GDM1 (cell line): ENCODE measurements at regions not wholly inside any gene's neighbourhood (a gene's known extent, or its start where the extent isn't known, plus 50 kb on each side); places are given as distances from the start of the nearest gene placed in this dataset.
"Not testable (repeated sequence)": the region's sequence is repeated elsewhere in the genome, so short reads cannot be mapped to it uniquely, and the experiment has no call there.

Source experiments
- DNase-seq: peaks from one replicate; lab custom pipeline; 2025; lab: John Stamatoyannopoulos, UW

DNA sequence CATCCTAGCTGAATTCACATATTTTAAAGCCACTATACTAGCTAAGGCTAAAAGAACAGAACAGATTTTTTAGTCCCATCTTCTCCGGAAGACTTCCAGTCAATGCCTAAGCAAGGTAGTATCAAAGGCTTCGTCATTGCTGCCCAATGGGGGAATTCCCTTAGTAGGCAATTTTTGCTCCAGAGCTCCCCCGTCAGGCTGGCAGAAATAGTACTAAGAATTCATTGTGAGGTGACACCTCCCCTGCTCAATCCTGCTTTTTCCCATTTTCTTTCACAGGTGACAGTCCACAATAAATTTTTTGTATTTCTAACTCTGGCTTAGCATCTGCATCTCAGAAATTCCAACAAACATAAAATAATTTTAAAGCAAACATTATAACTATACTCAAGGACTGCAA is 52.8 kb upstream of the SRSF6 start:
- no peak for DNase-seq

GRCh38 chr20:43400882-43401281 is 56.8 kb upstream of the SRSF6 start:
- not testable (repeated sequence) for DNase-seq

DNA sequence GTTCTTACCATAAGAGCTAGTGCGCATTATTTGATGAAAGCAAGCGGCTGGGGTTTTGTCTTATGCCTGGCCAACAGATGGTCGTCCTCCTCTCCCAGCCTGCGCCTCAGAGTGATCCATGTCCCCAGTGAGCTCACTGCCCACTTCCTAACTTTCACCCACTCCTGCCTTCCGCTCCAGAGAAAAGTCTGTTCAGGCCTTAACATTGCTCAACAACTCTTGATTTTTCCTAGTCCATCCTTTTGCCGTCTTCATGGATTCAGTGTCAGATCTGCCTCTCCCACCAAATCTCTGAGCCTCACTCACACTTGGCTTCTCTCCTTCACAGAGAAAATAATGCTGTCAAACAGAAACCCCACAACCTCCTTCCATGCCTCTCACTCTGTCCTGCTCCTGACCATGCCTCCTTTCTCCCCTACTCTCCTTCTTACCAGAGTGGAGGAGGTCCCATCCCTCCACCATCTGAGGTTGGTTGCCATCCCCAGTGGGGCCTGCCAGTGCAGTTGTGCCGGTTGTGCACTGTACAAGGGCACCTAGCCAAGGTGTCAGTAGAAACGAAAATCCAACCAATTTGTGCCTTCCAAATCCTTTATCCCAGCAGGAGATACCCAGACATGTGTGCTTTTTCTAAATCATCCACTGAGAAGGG is 58.9 kb upstream of the SRSF6 start:
- DNase-seq = no peak

DNA sequence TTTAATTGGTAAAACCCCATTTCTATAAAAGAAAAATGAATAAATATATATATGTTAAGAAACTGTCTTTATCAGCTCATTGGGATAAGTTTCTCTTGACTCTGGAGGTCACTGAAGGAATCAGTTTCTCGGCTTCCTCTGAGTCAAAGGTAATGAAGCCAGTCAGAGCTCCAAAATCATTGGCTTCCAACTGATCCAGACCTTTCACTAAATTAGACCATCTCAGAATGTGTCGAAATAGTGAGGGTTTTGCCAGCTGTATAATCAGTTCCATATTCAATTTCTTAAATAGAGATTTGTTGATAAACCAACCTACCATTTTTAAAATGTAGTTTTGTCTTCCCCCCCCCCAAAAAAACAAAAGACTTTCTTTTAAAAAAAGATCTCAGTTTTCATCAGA is 60.5 kb upstream of the SRSF6 start:
- no peak for DNase-seq

- DNase-seq = no peak
Measured at GRCh38 chr20:43393052-43393451, 64.6 kb upstream of the SRSF6 start.

DNA sequence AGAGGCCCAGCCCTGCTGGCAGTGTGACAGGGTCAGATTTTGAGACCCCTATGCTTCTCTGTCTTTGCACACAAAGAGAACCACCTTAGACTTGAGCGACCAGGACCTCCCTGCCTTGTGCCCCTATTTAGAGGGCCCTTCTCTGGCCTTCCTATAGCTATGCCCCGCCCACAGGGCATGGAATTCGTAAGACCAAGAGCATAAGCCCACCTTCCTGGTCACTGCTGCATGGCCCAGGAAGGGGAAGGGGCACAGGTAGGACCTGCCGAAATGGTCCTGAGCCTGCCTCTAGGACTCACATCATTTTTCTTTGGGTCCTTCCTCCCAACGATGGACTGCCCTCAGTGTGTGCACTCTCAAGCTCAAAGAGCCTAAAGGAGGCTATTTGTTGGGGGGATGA is 65.1 kb upstream of the SRSF6 start:
- DNase-seq = no peak

DNA sequence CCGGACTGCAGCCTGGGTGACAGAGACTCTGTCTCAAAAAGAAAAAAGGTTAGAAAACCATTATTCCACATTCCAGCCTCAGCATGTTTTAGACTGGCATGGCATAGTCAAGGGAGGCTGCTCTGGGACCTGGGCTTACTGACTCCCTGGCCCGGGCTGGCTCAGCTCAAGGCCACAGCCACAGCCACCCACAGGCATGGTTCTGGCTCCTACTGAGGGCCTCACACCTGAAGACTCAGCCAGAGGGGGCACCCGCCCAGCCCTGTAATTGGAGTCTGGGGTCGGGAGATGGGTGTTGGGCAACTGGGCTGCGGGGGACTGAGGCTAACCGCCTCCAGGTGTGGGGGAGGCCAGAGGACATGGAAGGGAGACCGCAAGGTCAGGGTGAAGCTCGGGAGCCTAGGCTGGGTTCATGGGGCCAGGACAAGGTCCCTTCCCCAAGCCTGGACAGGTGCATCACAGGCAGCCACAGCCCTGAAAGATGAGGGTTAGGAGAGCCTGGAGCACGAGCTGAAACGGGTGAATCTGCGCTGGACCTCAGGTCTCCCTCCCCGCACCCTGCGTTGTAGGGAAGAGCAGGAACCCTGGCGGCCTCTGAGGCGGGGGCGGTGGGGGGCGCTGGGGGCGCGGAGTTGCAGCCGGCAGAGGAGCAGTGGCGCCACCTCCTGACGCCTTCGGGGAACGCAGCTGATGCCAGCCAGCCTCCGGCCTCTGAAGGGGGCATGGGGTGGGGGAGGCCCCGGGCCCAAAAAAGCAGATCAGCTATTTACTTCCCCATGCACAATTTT is 67.7 kb upstream of the SRSF6 start:
- no peak for DNase-seq

- no peak for DNase-seq
Measured at GRCh38 chr20:43389211-43389610, 68.5 kb upstream of the SRSF6 start.

DNA sequence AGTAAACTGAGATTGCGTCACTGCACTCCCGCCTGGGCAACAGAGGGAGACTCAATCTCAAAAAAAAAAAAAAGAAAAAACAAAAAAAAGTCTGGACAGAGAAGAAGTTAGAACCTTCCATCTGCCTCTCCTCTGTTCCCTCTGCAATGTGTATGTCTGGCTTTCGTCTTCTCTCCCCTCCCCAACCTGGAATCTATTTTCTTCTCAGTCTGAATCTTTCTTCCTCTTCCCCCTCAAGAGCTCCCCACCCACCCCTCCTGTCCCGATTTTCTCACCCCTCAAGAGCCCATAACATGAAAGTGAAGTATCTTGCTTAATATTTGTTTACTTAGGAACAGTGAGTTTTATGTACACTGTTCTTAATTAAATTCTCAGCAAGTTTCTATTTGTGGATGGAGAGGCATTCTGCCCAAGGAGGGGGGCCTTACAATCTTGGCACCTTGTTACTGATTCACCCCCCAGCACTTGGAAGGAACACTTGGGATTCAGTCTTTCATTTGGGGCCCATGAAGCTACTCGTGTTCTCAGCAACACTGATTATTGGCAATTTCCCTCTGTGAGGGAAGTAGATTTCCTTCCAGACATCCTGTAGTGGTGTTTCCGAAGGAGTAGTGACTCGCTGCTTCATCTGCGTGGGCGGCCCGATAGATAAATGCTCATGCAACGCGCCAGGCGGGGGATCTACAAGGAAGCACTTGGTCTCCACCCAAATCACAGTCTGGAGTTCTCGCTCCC is 69.3 kb upstream of the SRSF6 start:
- no peak for DNase-seq

DNA sequence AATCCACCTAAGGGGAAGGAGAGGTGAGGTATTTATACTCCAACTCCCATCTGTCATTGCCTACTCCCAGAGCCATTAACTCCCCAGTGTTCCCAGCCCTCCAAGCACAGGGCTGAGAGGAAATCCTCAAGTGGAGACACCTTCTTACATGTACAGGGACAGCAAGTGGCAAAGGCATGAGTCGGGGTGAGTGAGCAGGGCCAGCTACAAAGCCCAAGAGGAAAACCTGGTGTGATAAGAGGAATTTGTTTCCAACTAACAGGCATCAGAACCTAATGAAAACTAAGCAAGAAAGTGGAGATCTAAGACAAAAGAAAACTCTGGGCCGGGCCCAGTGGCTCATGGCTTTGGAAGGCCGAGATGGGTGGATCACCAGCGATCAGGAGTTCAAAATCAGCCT is 70.0 kb upstream of the SRSF6 start:
- no peak for DNase-seq

- no peak for DNase-seq
Measured at GRCh38 chr20:43386878-43387277, 70.8 kb upstream of the SRSF6 start.

GRCh38 chr20:43385914-43386313 is 71.8 kb upstream of the SRSF6 start:
- DNase-seq = no peak

- DNase-seq = no peak
Measured at GRCh38 chr20:43384101-43384940, 73.4 kb upstream of the SRSF6 start.

DNA sequence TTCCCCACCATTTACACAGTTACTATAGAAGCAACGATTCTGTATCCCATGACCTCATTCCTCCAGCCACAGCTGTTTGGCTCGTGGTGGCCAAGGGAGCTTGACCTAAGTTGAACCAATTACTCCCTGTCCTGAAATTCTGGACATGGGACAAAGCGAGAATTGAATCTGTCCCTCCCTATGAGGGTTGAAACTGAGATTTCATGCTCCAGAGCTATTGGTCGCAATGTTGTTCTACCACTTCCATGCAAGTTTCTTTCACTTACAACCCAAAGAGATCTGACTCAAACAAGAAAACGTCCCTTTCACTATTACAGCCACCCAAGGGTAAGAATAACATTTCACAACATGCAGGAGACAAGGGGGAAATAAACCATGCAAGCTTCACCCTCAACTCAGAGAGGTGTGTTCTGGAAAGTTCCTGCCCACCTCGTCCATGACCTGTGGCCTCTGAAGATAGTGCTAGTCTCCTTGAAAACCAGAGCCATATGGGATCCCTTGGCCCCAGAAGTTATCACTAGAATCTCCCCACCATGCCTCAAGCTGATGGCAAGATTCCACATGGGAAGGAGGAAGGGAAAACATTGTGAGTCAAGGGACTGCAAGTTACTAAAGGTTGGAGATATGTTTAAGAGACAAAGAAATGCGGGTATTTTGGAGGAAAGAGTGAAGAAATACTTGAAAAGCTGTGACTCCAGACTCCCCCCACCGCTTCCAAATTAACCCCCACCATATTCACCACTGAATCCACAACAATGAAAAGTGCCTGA is 74.5 kb upstream of the SRSF6 start:
- DNase-seq = no peak

DNA sequence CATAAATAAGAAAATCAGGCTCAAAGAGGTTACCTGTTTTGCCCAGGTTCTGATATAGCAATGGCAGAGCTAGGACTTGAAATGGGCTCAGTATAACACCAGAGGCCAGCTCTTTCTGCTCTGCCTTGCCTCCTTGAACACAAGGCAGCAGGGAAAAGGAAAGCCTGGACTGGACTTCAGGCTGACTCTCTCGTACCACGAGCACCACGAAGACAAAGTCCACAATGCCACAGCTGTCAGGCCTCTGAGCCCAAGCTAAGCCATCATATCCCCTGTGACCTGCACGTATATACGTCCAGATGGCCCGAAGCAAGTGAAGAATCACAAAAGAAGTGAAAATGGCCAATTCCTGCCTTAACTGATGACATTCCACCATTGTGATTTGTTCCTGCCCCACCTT is 75.6 kb upstream of the SRSF6 start:
- DNase-seq = not testable (repeated sequence)

- not testable (repeated sequence) for DNase-seq
Measured at GRCh38 chr20:43381533-43381932, 76.2 kb upstream of the SRSF6 start.

- no peak for DNase-seq
Measured at GRCh38 chr20:43379239-43379917, 78.3 kb upstream of the SRSF6 start.

- no peak for DNase-seq
Measured at GRCh38 chr20:43376831-43377230, 80.9 kb upstream of the SRSF6 start.

DNA sequence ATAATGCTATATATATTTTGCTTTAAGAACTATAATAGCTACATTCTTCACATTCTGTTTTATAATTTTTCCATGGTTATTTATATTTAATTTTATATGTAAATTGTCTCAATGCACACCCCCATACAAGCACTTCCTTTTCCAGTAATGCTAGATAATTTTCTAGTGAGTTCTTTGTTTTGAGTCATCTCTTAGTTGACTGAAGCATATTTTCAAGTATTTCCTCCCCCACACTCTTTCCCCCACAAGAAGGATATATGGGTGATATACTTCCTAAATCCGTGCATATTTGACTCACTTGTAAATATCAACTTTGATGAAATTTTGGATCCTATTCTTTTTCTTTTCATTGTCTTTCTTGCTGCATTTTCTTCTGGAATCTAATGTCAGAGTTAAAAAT is 82.1 kb upstream of the SRSF6 start:
- no peak for DNase-seq

GRCh38 chr20:43372051-43372450 is 85.6 kb upstream of the SRSF6 start:
- no peak for DNase-seq

DNA sequence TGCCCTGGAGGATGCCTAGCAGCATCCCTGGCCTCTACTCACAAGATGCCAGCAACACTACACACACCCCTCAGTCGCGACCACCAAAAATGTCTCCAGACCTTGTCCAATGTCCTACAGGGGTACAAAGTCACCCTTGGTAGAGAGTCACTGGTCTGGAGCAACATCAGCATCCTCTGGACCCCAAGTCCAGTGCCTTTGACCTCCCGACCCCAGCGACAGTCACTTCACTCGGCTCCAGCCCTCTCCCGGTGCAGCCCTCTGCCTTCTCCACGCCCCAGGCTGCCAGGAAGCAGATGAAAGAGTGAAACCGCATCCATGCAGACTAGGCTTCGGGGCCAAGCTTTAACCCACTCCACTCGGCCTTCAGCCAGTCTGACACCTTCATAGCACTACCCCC is 92.0 kb upstream of the SRSF6 start:
- no peak for DNase-seq
